Smooth muscle cell (in vitro differentiated cells): ENCODE measurements at regions not wholly inside any gene's neighbourhood (a gene's known extent, or its start where the extent isn't known, plus 50 kb on each side); places are given as distances from the start of the nearest gene placed in this dataset.

Experiments used
- DNase-seq: peaks from one replicate; lab custom pipeline; 2025; ENCODE audit not compliant: unreplicated experiment; lab: John Stamatoyannopoulos, UW
- H2AFZ ChIP-seq: fragments of 200-600 bp; sonication (generic); 2 replicates; pipeline ENCODE4 v1.6.0; 2016; ENCODE audit warnings: antibody characterized with exemption, low read depth, mild to moderate bottlenecking
- H3F3A ChIP-seq: fragments of 200-600 bp; sonication (generic); 2 replicates; pipeline ENCODE4 v1.6.0; 2017; ENCODE audit warnings: antibody characterized with exemption, low read depth
- H3K27ac ChIP-seq: fragments of 200-600 bp; sonication (generic); 2 replicates; pipeline ENCODE4 v1.5.1; 2016; ENCODE audit warnings: low read depth, mild to moderate bottlenecking
- H3K27me3 ChIP-seq: fragments of 200-600 bp; sonication (generic); 2 replicates; pipeline ENCODE4 v1.6.1; 2016; ENCODE audit warnings: low read depth, mild to moderate bottlenecking
- H3K36me3 ChIP-seq: fragments of 200-600 bp; sonication (generic); 2 replicates; pipeline ENCODE4 v1.5.1; 2016; ENCODE audit warnings: low read depth
- H3K4me1 ChIP-seq: fragments of 200-600 bp; sonication (generic); 2 replicates; pipeline ENCODE4 v1.5.1; 2016; ENCODE audit warnings: low read depth
- H3K4me2 ChIP-seq: fragments of 200-600 bp; sonication (generic); 2 replicates; pipeline ENCODE4 v1.6.0; 2016; ENCODE audit warnings: mild to moderate bottlenecking
- H3K4me3 ChIP-seq: fragments of 200-600 bp; sonication (generic); 2 replicates; pipeline ENCODE4 v1.5.1; 2016; ENCODE audit warnings: mild to moderate bottlenecking
- H3K79me2 ChIP-seq: fragments of 200-600 bp; sonication (generic); 2 replicates; pipeline ENCODE4 v1.6.0; 2016; ENCODE audit warnings: low read depth, mild to moderate bottlenecking
- H3K9ac ChIP-seq: fragments of 200-600 bp; sonication (generic); 2 replicates; pipeline ENCODE4 v1.6.0; 2016; ENCODE audit warnings: low read depth
- H3K9me3 ChIP-seq: fragments of 200-600 bp; sonication (generic); replicated peaks from 2 replicates; pipeline ENCODE4 v1.5.1; 2016; ENCODE audit warnings: low read depth
- H4K20me1 ChIP-seq: fragments of 200-600 bp; sonication (generic); 2 replicates; pipeline ENCODE4 v1.6.0; 2016; ENCODE audit warnings: low read depth
- WGBS: methylation state at CpG from one replicate; pipeline ENCODE4 v1.1.7; 2016; ENCODE audit warnings: low lambda C conversion rate; 5-methylcytosine and 5-hydroxymethylcytosine counted together
- TF ChIP-seq, protein P1 (sequence below): fragments of 200-600 bp; sonication (generic); IDR thresholded peaks from 2 replicates; pipeline ENCODE4 v1.5.1; 2017; ENCODE audit warnings: borderline replicate concordance, mild to moderate bottlenecking, antibody characterized with exemption; ENCODE audit not compliant: insufficient read depth, poor library complexity, severe bottlenecking

DNA sequence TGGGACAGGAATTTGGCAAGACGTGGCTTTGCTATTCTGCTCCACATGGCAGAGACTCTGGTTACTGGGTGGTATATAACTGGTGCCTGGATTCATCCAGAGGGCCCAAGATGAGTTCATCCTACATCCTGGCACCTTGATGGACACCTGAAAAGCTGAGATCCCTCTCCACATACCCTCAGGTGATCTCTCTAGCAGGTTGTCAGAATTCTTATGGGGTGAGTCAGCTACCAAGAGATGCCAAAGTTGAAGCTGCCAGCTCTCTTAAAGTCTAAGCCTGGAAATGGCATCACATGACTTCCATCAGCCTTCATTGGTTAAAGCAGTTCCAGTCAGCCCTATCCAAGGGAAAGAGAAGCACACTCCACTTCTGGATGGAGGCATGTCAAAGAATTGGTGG is 300.7 kb upstream of the SEL1L start:
- Histone ChIP-seq H3K79me2 (no peaks in the 10 kb centered on the region), H3K36me3 (no peaks in the 10 kb centered on the region), H3K27me3 (no peaks in the 10 kb centered on the region), H3K4me1 (no peaks in the 10 kb centered on the region), H3F3A (peaks cover 8% of the 10 kb centered on the region), H3K9me3 (no peaks in the 10 kb centered on the region), H3K27ac (no peak overlapping the region), H4K20me1 (no peaks in the 10 kb centered on the region), H3K4me2 (no peak overlapping the region), H3K4me3 (no peak overlapping the region), H2AFZ (no peak overlapping the region), H3K9ac (no peak overlapping the region)
- DNase-seq: no peak
- 33% methylated on average over 1 of the region's 1 CpG for WGBS
- TF ChIP-seq, protein P1, sequence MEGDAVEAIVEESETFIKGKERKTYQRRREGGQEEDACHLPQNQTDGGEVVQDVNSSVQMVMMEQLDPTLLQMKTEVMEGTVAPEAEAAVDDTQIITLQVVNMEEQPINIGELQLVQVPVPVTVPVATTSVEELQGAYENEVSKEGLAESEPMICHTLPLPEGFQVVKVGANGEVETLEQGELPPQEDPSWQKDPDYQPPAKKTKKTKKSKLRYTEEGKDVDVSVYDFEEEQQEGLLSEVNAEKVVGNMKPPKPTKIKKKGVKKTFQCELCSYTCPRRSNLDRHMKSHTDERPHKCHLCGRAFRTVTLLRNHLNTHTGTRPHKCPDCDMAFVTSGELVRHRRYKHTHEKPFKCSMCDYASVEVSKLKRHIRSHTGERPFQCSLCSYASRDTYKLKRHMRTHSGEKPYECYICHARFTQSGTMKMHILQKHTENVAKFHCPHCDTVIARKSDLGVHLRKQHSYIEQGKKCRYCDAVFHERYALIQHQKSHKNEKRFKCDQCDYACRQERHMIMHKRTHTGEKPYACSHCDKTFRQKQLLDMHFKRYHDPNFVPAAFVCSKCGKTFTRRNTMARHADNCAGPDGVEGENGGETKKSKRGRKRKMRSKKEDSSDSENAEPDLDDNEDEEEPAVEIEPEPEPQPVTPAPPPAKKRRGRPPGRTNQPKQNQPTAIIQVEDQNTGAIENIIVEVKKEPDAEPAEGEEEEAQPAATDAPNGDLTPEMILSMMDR: no peak

DNA sequence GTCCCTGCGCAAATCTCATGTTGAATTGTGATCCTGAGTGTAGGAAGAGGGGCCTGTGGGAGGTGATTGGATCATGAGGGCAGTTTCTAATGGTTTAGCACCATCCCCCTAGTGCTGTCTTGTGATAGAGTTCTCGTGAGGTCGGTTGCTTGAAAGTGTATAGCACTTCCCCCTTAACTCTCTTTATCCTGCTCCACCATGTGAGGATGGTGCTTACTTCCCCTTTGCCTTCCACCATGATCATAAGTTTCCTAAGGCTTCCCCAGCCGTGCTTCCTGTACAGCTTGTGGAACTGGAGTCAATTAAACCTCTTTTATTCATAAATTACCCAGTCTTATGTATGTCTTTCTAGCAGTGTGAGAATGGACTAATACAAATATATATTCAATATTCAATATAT is 303.7 kb upstream of the SEL1L start:
- Histone ChIP-seq H3K4me1 (no peaks in the 10 kb centered on the region), H3K4me3 (no peak overlapping the region), H3K9me3 (no peaks in the 10 kb centered on the region), H3K27me3 (no peaks in the 10 kb centered on the region), H4K20me1 (no peaks in the 10 kb centered on the region), H3K9ac (no peak overlapping the region), H3K36me3 (no peaks in the 10 kb centered on the region), H3K4me2 (no peak overlapping the region), H3K27ac (no peak overlapping the region), H2AFZ (no peak overlapping the region), H3K79me2 (no peaks in the 10 kb centered on the region), H3F3A (no peaks in the 10 kb centered on the region)
- no peak for DNase-seq
- TF ChIP-seq, protein P1: no peak
- WGBS: 89% methylated on average over 4 of the region's 4 CpGs

DNA sequence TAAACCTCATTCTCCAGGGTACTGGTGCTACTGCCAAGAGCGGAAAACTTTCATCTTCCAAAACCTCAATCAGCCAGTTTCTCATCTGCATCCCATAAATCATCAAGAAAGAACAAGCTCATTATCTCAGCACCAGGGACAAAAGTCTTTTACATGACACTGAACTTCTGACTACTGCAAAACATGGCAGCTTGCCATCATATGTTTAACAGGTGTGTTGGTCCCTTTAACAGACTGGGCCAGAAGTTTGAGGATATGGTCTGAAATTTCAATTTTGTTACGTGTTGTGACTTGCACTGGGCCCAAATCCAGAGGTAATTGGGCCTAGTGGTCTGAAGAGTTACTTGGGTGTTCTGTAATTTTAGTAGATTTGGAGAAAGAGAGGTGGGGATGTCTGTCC is 305.4 kb upstream of the SEL1L start:
- TF ChIP-seq, protein P1: no peak

DNA sequence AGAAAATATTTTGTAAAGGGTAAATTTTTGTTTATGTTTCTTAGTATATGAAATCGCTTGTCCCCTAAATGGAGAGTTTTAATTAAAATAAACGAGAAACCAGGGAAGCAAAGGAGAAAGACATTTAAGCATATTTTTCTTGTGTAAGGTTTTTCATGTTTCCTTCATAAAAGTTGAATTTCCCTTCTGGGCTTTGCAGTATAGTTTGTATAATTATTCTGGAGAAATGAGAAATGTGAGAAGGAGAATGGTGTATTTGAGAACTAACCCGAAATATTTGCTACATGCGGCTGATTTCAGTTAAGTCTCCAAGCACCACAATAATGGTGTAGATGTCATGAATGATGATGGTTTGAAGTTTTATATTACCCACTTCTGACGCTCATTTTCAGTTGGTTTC is 307.7 kb upstream of the SEL1L start:
- Histone ChIP-seq H3K9me3 (no peaks in the 10 kb centered on the region), H3K4me2 (no peak overlapping the region), H3K79me2 (no peaks in the 10 kb centered on the region), H4K20me1 (no peaks in the 10 kb centered on the region), H3F3A (no peaks in the 10 kb centered on the region), H3K4me1 (no peaks in the 10 kb centered on the region), H2AFZ (no peak overlapping the region), H3K4me3 (no peak overlapping the region), H3K36me3 (no peaks in the 10 kb centered on the region), H3K27me3 (no peaks in the 10 kb centered on the region), H3K27ac (no peak overlapping the region), H3K9ac (no peak overlapping the region)
- TF ChIP-seq, protein P1: no peak
- 94% methylated on average over 5 of the region's 5 CpGs for WGBS
- no peak for DNase-seq

More for the DNA sequence above, 305.4 kb upstream of the SEL1L start:
- no peak overlapping the region for H3K9ac ChIP-seq
- H3K79me2 ChIP-seq: no peaks in the 10 kb centered on the region
- no peaks in the 10 kb centered on the region for H3K4me1 ChIP-seq
- 90% methylated on average over 2 of the region's 2 CpGs for WGBS
- no peaks in the 10 kb centered on the region for H3K27me3 ChIP-seq
- H3F3A ChIP-seq: no peaks in the 10 kb centered on the region
- no peak overlapping the region for H2AFZ ChIP-seq
- H3K36me3 ChIP-seq: no peaks in the 10 kb centered on the region
- H3K4me3 ChIP-seq: no peak overlapping the region
- no peak for DNase-seq
- H3K4me2 ChIP-seq: no peak overlapping the region
- no peaks in the 10 kb centered on the region for H3K9me3 ChIP-seq
- H4K20me1 ChIP-seq: no peaks in the 10 kb centered on the region
- H3K27ac ChIP-seq: no peak overlapping the region
